ENCODE measurements at regions not wholly inside any gene's neighbourhood (a gene's known extent, or its start where the extent isn't known, plus 50 kb on each side); places are given as distances from the start of the nearest gene placed in this dataset.

- DNase-seq (ENCODE audit: low read depth in 2 of 2), result peak; percentile 75
Observed at GRCh38 chr1:181142096-181142958, 53.8 kb downstream of the IER5 start.

DNA sequence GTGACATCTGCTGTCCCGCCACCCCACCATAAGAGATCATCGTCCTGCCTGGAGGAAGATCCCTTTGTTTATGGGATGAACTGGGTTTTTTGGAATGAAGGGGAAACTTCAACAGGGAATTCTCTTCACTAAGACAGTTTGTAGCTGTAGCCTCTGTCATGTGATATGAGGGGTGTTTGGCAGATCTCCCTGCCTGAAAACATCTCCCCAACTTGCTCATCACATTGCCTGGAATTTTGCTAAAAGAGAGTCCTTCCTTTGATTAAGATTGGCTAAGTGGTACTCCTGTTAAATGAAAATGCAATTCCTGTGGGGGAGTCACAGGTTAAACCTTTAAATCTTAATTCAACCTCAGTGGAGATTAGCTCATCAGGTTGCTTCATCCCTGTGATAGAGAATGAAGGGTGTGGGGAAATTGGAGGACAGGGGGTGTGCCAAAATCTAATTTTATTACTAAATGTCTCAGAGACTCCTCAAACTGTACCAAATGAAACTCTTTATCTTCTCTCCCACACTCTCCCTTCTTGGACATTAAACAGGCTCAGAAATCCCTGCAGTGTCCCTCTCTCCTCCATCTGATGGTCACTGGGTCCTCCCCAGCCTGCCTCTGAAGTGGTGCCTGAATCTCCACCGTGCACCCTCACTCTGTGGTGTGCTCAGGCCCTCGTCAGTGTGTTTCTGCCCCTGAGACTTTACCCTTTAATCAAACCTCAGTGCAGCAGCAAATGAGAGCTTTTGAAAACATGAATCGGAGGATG, 54.8 kb downstream of the IER5 start:
- DNase-seq (ENCODE audit: low read depth in 2 of 2), result no peak

GRCh38 chr1:181144238-181144637, 55.7 kb downstream of the IER5 start:
- DNase-seq (ENCODE audit: low read depth in 2 of 2), result no peak

- DNase-seq (ENCODE audit: low read depth in 2 of 2), result no peak
Observed at GRCh38 chr1:181148636-181149035, 60.1 kb downstream of the IER5 start.

- DNase-seq (ENCODE audit: low read depth in 2 of 2), result peak in 1 of 2 donors; percentile 49
Observed at GRCh38 chr1:181149326-181150125, 61.0 kb downstream of the IER5 start.

DNA sequence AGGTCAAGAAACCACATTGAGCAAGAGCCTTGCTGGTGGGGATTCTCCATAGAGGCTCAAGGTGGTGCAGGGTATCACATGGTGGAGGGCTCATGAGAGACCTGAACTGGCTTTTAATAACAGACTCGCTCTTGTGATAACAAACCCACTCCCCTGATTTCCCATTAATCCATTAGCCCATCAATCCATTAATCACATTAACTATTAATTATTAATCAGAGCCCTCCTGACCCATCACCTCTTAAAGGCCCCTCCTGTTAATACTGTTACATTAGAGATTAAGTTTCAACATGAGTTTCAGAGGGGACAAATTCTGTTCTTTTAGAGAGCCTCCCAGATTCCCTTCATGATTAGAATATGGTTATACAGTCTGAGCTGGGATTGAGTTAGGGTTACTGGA, 61.8 kb downstream of the IER5 start:
- DNase-seq (ENCODE audit: low read depth in 2 of 2), result no peak

DNA sequence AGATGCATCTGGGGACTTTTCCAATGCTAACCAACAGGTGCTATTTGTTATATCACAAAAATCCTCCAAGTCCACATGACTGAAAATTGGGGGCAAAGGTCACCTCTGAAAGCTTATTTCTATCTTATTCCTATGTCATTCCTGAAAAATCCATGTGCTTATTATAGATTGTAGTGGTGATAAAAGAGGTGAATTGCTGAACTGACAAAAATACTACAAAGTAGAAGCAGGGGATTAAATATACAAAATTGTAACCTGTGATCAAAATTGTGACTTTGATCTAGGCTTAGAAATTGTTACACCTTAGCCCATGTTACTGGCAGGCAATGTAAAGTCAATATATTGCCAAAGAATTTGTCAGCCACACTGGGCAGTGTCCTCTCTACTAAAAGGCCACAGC, 62.3 kb downstream of the IER5 start:
- no peak for DNase-seq (ENCODE audit: low read depth in 2 of 2)

- DNase-seq (ENCODE audit: low read depth in 2 of 2), result no peak
Observed at GRCh38 chr1:181151378-181152326, 63.2 kb downstream of the IER5 start.

DNA sequence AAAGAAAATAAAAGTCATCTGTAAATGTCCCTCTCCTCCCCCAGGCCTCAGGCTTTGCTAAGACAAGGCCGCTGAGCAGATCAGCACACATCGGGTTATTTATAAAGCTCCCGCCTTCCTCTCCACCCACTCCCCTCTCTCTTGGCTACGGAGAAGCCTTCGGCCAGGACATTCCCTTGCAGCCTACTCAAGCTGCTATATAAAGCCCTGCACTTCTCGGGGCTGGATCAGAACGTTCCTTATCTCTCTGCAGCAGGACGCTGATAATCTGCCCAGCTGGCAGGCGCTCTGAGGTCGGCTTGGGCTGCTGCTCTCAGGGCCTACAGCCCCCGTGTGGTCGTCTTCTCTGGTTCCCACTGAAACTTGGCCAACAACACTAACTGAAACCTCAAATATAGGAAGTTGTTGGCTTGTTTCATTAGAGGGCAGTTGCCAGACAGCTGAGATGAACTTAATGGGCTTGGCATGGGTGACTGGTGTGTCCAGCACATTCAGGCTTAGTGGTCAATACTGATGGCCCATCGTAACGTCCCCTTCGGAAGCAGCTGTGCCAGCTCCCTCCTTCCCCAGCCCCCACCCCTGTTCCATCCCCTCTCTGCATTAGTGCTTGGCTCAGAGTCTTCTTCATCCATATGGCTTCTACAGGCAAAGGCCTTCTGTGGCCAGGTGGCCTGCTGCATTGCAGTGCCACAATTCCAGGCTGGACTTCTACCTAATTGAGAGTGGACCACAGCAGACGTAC, 64.6 kb downstream of the IER5 start:
- no peak for DNase-seq (ENCODE audit: low read depth in 2 of 2)

GRCh38 chr1:181153634-181153961, 65.1 kb downstream of the IER5 start:
- no peak for DNase-seq (ENCODE audit: low read depth in 2 of 2)

GRCh38 chr1:181155339-181155738, 66.8 kb downstream of the IER5 start:
- DNase-seq (ENCODE audit: low read depth in 2 of 2), result no peak

- peak in 1 of 2 donors; percentile 8 for DNase-seq (ENCODE audit: low read depth in 2 of 2)
Observed at GRCh38 chr1:181159451-181160140, 71.1 kb downstream of the IER5 start.

GRCh38 chr1:181160322-181160721, 71.8 kb downstream of the IER5 start:
- no peak for DNase-seq (ENCODE audit: low read depth in 2 of 2)

- no peak for DNase-seq (ENCODE audit: low read depth in 2 of 2)
Observed at GRCh38 chr1:181160998-181161870, 72.7 kb downstream of the IER5 start.

GRCh38 chr1:181163662-181164061, 75.2 kb downstream of the IER5 start:
- no peak for DNase-seq (ENCODE audit: low read depth in 2 of 2)

GRCh38 chr1:181166377-181167196, 78.1 kb downstream of the IER5 start:
- DNase-seq (ENCODE audit: low read depth in 2 of 2), result peak in 1 of 2 donors; percentile 50

DNA sequence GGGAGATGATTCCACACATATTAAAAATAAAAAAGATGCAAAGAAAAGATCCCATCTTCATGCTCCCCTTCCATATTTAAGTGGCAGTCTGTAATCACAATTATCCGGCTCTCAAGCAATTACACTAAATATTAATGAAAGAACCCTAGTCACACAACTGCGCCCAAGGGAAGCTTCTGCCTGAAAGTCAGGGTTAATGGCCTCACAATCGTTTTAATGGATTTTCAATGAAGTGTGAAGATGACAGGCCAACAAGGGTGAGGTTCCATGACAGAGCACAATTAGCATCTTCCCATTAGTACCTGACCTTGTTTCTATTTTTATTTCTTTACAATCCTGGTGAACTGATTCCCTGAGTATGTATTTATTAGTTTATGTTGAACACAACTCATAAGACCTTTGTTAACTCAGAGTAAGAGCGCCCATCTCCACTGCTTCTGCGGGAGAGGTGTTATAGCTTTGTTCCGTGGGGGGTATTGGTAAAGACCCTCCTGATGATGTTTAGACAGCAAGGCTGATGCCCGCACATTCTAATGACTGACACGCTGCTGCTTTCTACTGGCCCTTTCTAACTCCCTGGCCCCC, 80.9 kb downstream of the IER5 start:
- no peak for DNase-seq (ENCODE audit: low read depth in 2 of 2)

- DNase-seq (ENCODE audit: low read depth in 2 of 2), result no peak
Observed at GRCh38 chr1:181170194-181170593, 81.7 kb downstream of the IER5 start.
